ENCODE measurements at regions not wholly inside any gene's neighbourhood (a gene's known extent, or its start where the extent isn't known, plus 50 kb on each side); places are given as distances from the start of the nearest gene placed in this dataset.

- TF ChIP-seq ZNF331 (CRISPR knock-in tag; IDR thresholded peaks at IDR 0.05; ENCODE audit: low read depth): no peak
- TF ChIP-seq ZNF462 (CRISPR knock-in tag; IDR thresholded peaks at IDR 0.05): no peak
- no peak for TF ChIP-seq NANOG (IDR thresholded peaks at IDR 0.05; ENCODE audit: borderline replicate concordance)
- TF ChIP-seq CREB1 (CRISPR knock-in tag; IDR thresholded peaks at IDR 0.05; ENCODE audit: low read depth): no peak
- TF ChIP-seq JUNB (IDR thresholded peaks at IDR 0.05; ENCODE audit: unreplicated experiment): no peak
- TF ChIP-seq EZH2 (IDR thresholded peaks at IDR 0.05; ENCODE audit: low read depth, unreplicated experiment): no peak
- no peak for TF ChIP-seq EZH2phosphoT487 (IDR thresholded peaks at IDR 0.05; ENCODE audit: unreplicated experiment)
- TF ChIP-seq, protein P1, sequence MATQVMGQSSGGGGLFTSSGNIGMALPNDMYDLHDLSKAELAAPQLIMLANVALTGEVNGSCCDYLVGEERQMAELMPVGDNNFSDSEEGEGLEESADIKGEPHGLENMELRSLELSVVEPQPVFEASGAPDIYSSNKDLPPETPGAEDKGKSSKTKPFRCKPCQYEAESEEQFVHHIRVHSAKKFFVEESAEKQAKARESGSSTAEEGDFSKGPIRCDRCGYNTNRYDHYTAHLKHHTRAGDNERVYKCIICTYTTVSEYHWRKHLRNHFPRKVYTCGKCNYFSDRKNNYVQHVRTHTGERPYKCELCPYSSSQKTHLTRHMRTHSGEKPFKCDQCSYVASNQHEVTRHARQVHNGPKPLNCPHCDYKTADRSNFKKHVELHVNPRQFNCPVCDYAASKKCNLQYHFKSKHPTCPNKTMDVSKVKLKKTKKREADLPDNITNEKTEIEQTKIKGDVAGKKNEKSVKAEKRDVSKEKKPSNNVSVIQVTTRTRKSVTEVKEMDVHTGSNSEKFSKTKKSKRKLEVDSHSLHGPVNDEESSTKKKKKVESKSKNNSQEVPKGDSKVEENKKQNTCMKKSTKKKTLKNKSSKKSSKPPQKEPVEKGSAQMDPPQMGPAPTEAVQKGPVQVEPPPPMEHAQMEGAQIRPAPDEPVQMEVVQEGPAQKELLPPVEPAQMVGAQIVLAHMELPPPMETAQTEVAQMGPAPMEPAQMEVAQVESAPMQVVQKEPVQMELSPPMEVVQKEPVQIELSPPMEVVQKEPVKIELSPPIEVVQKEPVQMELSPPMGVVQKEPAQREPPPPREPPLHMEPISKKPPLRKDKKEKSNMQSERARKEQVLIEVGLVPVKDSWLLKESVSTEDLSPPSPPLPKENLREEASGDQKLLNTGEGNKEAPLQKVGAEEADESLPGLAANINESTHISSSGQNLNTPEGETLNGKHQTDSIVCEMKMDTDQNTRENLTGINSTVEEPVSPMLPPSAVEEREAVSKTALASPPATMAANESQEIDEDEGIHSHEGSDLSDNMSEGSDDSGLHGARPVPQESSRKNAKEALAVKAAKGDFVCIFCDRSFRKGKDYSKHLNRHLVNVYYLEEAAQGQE (IDR thresholded peaks at IDR 0.05; ENCODE audit: unreplicated experiment): no peak
- no peak for TF ChIP-seq ZNF114 (CRISPR knock-in tag; IDR thresholded peaks at IDR 0.05)
- TF ChIP-seq, protein P2, sequence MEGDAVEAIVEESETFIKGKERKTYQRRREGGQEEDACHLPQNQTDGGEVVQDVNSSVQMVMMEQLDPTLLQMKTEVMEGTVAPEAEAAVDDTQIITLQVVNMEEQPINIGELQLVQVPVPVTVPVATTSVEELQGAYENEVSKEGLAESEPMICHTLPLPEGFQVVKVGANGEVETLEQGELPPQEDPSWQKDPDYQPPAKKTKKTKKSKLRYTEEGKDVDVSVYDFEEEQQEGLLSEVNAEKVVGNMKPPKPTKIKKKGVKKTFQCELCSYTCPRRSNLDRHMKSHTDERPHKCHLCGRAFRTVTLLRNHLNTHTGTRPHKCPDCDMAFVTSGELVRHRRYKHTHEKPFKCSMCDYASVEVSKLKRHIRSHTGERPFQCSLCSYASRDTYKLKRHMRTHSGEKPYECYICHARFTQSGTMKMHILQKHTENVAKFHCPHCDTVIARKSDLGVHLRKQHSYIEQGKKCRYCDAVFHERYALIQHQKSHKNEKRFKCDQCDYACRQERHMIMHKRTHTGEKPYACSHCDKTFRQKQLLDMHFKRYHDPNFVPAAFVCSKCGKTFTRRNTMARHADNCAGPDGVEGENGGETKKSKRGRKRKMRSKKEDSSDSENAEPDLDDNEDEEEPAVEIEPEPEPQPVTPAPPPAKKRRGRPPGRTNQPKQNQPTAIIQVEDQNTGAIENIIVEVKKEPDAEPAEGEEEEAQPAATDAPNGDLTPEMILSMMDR (conservative IDR thresholded peaks at IDR 0.05; ENCODE audit: low read depth in 2 of 2): no peak
- no peak for TF ChIP-seq STAT1 (IDR thresholded peaks at IDR 0.05; ENCODE audit: unreplicated experiment)
- TF ChIP-seq ETS1 (IDR thresholded peaks at IDR 0.05): no peak
- Mint-ChIP-seq H3K4me1 (no peaks in the 10 kb centered on the region; the same call in 2 of the 3 replicates), H3K9me3 (no peaks in the 10 kb centered on the region), H3K27ac (no peak overlapping the region), H3K36me3 (ENCODE audit: low read depth) (no peaks in the 10 kb centered on the region), H3K4me3 (no peak overlapping the region), H3K27me3 (ENCODE audit: insufficient read depth, low read depth, poor library complexity) (peaks cover 2% of the 10 kb centered on the region)
- DNase-seq (ENCODE audit: low spot score) (no peak), ATAC-seq (no peak; the same call in 2 of the 3 replicates)
- no peaks in the 10 kb centered on the region for H3K79me2 ChIP-seq (replicated peaks; ENCODE audit: insufficient read depth)
- no peaks in the 10 kb centered on the region for H3K27me3 ChIP-seq (ENCODE audit: insufficient read depth)
- H3K27ac ChIP-seq (ENCODE audit: low read depth): no peak overlapping the region
- no peaks in the 10 kb centered on the region for H4K20me1 ChIP-seq (replicated peaks; ENCODE audit: insufficient read depth)
- peak overlapping the region; percentile 48; the same call in 1 of the 2 replicates for H2AFZ ChIP-seq
- H3K4me2 ChIP-seq: no peak overlapping the region
- H3K4me1 ChIP-seq (ENCODE audit: insufficient read depth): no peaks in the 10 kb centered on the region
- H3K36me3 ChIP-seq (ENCODE audit: insufficient read depth): no peaks in the 10 kb centered on the region
- no peaks in the 10 kb centered on the region for H3F3A ChIP-seq (replicated peaks; ENCODE audit: low read depth)
- no peaks in the 10 kb centered on the region for H3K9me2 ChIP-seq (ENCODE audit: insufficient read depth)
- no peak overlapping the region for H3K4me3 ChIP-seq
These were observed 1001.7 kb upstream of the KCND2 start for GRCh38 chr7:119271147-119271779.

Data from GM23338 (cell line).